ENCODE measurements at regions not wholly inside any gene's neighbourhood (a gene's known extent, or its start where the extent isn't known, plus 50 kb on each side); places are given as distances from the start of the nearest gene placed in this dataset.
"Not testable (repeated sequence)": the region's sequence is repeated elsewhere in the genome, so short reads cannot be mapped to it uniquely, and the experiment has no call there.

DNA sequence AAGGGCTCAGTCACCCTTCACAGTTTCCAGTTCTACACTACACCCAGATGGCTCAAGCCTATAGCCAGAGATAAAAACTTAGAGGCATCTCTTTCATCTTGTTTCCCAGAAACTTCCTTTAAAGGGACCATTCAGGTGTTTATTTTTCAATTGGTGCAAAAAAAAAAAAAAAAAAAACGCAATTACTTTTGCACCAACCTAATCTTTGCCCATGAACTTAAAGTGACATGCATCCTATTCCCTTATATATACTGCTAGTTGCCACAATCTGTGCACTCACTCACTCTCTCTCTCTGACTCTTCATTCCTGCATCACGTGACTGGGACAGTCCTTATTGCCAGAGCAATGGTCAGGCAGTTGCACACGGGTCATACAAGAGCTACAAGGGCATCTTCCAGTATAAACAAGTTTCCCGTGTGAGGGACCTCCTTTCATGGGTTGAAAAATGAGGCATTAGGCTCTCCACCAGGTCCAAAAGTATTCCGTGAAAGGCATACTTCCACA is 789.4 kb downstream of the EPHA4 start:
- Mint-ChIP-seq H3K27ac (no peak overlapping the region), H3K27me3 (no peaks in the 10 kb centered on the region), H3K9me3 (peaks cover 6% of the 10 kb centered on the region), H3K4me1 (no peaks in the 10 kb centered on the region), H3K4me3 (no peak overlapping the region), H3K36me3 (no peaks in the 10 kb centered on the region)
- DNase-seq, result no peak

GRCh38 chr2:220783671-220784070 is 788.4 kb downstream of the EPHA4 start:
- H3K36me3 Mint-ChIP-seq, result no peaks in the 10 kb centered on the region
- H3K27ac Mint-ChIP-seq, result no peak overlapping the region

DNA sequence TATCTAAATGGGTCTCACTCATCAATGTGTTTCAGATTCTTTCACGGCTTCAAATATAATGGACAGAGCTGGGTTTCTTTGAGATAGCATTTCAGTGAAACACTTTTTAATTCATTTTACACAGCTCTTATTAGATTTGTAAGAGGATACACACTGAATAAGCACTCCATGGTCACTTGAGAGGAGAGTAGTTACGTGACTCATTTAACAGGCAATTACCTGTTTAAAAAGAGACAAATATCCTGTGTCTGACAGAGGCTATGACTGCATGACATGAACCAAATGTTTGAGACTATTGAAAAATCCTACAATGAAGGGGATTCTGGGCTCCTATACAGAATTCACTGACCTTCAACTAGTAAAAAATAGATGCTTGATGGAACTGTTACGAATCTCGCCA is 786.9 kb downstream of the EPHA4 start:
- Mint-ChIP-seq H3K36me3 (no peaks in the 10 kb centered on the region), H3K27ac (no peak overlapping the region), H3K27me3 (no peaks in the 10 kb centered on the region), H3K4me1 (no peaks in the 10 kb centered on the region), H3K4me3 (no peak overlapping the region), H3K9me3 (peaks cover 3% of the 10 kb centered on the region)
- DNase-seq, result no peak

More at GRCh38 chr2:220783671-220784070, 788.4 kb downstream of the EPHA4 start:
- no peak for DNase-seq
- Mint-ChIP-seq H3K9me3 (peaks cover 3% of the 10 kb centered on the region), H3K27me3 (no peaks in the 10 kb centered on the region), H3K4me1 (no peaks in the 10 kb centered on the region), H3K4me3 (no peak overlapping the region)

DNA sequence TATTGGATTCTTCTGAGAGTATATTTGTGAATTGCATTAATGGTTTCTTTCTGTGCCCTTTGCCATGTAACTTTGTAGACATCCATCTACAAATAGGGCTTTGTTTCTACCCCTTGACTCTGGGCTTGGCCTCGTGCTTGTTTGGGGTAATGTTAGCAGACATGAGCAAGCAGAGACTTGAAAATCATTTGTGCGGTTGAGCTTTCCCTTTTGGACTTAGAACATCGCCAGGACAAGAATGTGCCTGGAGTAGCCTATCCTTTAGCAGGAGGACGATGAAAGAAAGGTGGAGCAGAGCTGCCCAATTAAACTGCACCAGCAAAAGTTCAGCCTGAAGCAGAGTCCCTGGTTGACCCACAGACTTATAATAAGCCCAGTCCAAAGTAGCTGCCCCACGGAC is 785.9 kb downstream of the EPHA4 start:
- Mint-ChIP-seq H3K4me1 (no peaks in the 10 kb centered on the region), H3K27me3 (no peaks in the 10 kb centered on the region), H3K36me3 (no peaks in the 10 kb centered on the region), H3K9me3 (peaks cover 3% of the 10 kb centered on the region), H3K27ac (no peak overlapping the region), H3K4me3 (no peak overlapping the region)
- DNase-seq, result no peak

GRCh38 chr2:220787251-220787650 is 784.9 kb downstream of the EPHA4 start:
- no peaks in the 10 kb centered on the region for H3K4me1 Mint-ChIP-seq
- no peak overlapping the region for H3K4me3 Mint-ChIP-seq
- H3K9me3 Mint-ChIP-seq, result peaks cover 3% of the 10 kb centered on the region

GRCh38 chr2:220789961-220790360 is 782.1 kb downstream of the EPHA4 start:
- no peak overlapping the region for H3K4me3 Mint-ChIP-seq
- DNase-seq, result no peak
- H3K27me3 Mint-ChIP-seq, result no peaks in the 10 kb centered on the region
- no peak overlapping the region for H3K27ac Mint-ChIP-seq
- H3K4me1 Mint-ChIP-seq, result no peaks in the 10 kb centered on the region
- peaks cover 3% of the 10 kb centered on the region for H3K9me3 Mint-ChIP-seq
- no peaks in the 10 kb centered on the region for H3K36me3 Mint-ChIP-seq

More at GRCh38 chr2:220787251-220787650, 784.9 kb downstream of the EPHA4 start:
- Mint-ChIP-seq H3K27me3 (no peaks in the 10 kb centered on the region), H3K27ac (no peak overlapping the region), H3K36me3 (no peaks in the 10 kb centered on the region)
- no peak for DNase-seq

DNA sequence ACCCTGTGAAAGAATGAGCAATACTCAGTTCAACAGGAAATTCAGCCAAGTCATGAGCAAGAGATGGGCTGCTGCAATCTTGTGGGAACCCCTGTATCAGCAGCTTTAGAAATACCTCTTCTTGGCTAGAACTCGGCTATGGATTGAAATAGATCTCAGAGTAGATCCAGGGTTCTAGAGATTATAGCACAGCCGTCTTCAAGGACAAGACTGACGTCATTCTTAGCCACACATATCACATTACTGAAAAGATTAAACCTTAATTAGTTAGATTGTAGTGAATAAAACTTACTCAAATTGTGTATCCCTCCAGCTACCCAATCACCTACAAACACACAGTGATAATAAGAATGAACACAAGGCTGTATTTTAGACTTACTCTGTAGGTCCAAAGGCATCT is 776.4 kb downstream of the EPHA4 start:
- no peak overlapping the region for H3K4me3 Mint-ChIP-seq
- H3K36me3 Mint-ChIP-seq, result no peaks in the 10 kb centered on the region
- H3K27ac Mint-ChIP-seq, result no peak overlapping the region
- no peaks in the 10 kb centered on the region for H3K9me3 Mint-ChIP-seq
- no peaks in the 10 kb centered on the region for H3K27me3 Mint-ChIP-seq
- no peaks in the 10 kb centered on the region for H3K4me1 Mint-ChIP-seq
- no peak for DNase-seq

- H3K36me3 Mint-ChIP-seq, result no peaks in the 10 kb centered on the region
- peaks cover 1% of the 10 kb centered on the region for H3K9me3 Mint-ChIP-seq
- no peaks in the 10 kb centered on the region for H3K27me3 Mint-ChIP-seq
Measured at GRCh38 chr2:220811115-220811514, 761.0 kb downstream of the EPHA4 start.

DNA sequence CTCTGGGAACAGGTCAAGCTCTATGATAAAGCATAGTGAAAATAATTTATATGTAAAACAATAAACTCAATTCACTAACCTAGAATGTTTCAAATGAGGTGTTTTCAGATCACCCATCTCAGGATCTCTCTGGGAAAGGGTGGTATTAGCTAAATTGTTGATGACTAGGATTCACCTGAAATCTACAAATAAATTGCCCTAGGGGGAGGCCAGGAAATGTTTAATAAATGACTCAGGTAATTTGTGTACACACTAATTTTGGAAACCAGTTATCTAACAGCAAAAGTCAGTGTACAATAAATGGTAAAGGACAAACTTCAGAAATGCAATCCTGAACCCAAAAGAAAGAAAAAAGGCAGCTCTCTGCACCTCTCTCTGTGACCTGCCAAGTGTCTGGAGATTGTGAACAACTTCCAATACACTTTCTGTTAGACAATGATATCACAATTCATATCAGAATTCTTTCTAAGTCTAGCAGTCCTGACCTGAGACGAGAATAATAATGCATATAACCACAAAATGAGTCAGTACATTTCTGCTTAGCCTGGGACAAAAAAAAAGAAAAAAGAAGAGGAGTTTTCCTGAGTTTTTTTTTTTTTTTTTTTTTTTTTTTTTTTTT is 760.0 kb downstream of the EPHA4 start:
- no peaks in the 10 kb centered on the region for H3K36me3 Mint-ChIP-seq
- no peak overlapping the region for H3K4me3 Mint-ChIP-seq
- peaks cover 1% of the 10 kb centered on the region for H3K9me3 Mint-ChIP-seq
- H3K27me3 Mint-ChIP-seq, result no peaks in the 10 kb centered on the region
- no peak for DNase-seq
- H3K4me1 Mint-ChIP-seq, result no peaks in the 10 kb centered on the region
- no peak overlapping the region for H3K27ac Mint-ChIP-seq

More at GRCh38 chr2:220811115-220811514, 761.0 kb downstream of the EPHA4 start:
- H3K4me3 Mint-ChIP-seq, result no peak overlapping the region
- H3K27ac Mint-ChIP-seq, result no peak overlapping the region
- no peak for DNase-seq
- no peaks in the 10 kb centered on the region for H3K4me1 Mint-ChIP-seq

DNA sequence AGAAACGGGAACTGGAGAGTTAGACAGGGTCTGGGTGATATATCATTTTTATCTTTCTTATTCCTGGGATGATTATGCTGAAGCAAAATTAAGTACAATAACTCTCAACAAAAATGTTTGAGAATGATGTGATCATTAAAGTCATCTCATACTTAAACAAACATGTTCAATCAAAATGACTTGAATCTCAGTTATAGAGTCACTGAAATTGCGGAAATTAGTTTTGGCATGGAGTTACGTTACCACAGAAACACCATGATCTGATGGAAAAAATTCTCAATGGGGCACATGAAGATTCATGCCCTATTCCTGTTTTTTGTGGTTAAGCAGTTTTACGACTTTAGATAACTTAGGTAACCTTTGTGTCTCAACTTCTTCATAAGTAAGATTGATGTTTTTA is 757.7 kb downstream of the EPHA4 start:
- Mint-ChIP-seq H3K27me3 (no peaks in the 10 kb centered on the region), H3K27ac (no peak overlapping the region), H3K36me3 (no peaks in the 10 kb centered on the region), H3K4me1 (no peaks in the 10 kb centered on the region), H3K9me3 (peaks cover 7% of the 10 kb centered on the region), H3K4me3 (no peak overlapping the region)
- no peak for DNase-seq

DNA sequence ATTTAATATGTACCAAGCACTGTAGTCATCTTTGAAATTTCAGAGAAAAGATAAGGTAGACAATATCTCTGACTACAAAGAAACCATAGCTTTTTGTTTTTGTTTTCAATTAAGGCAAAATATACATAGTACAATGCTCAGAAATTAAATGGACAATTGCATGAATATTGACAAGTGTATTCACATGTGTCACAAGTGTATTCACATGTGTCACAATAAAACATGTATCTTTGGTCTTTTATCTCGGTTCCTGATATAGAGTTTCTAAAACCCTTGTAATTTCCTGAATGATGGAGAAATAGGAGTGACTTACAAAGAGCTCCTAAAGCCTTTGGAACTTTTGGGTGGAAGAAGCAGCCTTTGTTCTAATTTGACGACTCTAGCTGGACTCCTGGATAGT is 756.4 kb downstream of the EPHA4 start:
- no peak for DNase-seq
- no peaks in the 10 kb centered on the region for H3K27me3 Mint-ChIP-seq
- peaks cover 9% of the 10 kb centered on the region for H3K9me3 Mint-ChIP-seq
- H3K27ac Mint-ChIP-seq, result no peak overlapping the region
- no peaks in the 10 kb centered on the region for H3K4me1 Mint-ChIP-seq
- H3K36me3 Mint-ChIP-seq, result no peaks in the 10 kb centered on the region
- no peak overlapping the region for H3K4me3 Mint-ChIP-seq

DNA sequence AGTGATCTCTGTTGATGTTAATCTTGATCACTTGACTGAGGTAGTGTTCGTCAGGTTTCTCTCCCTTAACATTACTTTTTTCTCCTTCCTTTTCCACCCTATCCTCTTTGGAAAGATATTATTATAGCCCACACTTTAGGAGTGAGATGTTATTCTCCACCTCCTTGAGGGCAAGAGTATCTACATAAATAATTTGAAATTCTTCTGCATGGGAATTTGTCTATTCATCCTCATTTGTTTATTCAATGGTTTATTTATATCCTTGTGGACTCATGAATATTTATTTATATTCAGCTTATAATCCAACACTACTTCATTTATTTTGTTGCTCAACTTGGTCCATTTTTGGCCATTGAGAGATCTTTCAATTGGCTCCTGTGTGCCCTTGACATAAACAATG is 750.4 kb downstream of the EPHA4 start:
- H3K4me1 Mint-ChIP-seq, result no peaks in the 10 kb centered on the region
- DNase-seq, result no peak

GRCh38 chr2:220823590-220823989 is 748.5 kb downstream of the EPHA4 start:
- not testable (repeated sequence) for H3K27me3 Mint-ChIP-seq, H3K36me3 Mint-ChIP-seq, H3K27ac Mint-ChIP-seq, H3K4me3 Mint-ChIP-seq, DNase-seq, H3K4me1 Mint-ChIP-seq, H3K9me3 Mint-ChIP-seq

More for the DNA sequence above, 750.4 kb downstream of the EPHA4 start:
- Mint-ChIP-seq H3K27me3 (no peaks in the 10 kb centered on the region), H3K27ac (no peak overlapping the region), H3K4me3 (no peak overlapping the region), H3K36me3 (no peaks in the 10 kb centered on the region), H3K9me3 (peaks cover 11% of the 10 kb centered on the region)

DNA sequence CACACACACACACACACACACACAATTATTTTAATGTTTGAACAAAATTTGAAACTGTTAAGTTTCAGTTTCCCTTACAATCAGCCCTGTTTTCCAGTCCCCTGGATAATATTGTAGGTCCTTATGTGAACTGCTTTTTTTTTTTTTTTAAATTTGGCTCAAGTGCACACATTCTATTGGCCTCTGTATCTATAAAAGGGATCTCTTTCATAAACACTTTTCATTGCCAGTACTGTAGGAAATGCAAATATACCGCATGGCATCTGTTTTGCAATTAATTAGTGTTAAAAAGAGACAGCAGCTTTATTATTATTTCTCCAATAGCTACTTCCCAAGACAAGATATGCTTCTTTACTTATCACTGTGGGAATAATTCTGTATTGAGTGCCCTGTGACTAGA is 738.7 kb downstream of the EPHA4 start:
- DNase-seq, result no peak
- Mint-ChIP-seq H3K9me3 (peaks cover 4% of the 10 kb centered on the region), H3K36me3 (no peaks in the 10 kb centered on the region), H3K4me1 (no peaks in the 10 kb centered on the region), H3K4me3 (no peak overlapping the region), H3K27me3 (no peaks in the 10 kb centered on the region), H3K27ac (no peak overlapping the region)

DNA sequence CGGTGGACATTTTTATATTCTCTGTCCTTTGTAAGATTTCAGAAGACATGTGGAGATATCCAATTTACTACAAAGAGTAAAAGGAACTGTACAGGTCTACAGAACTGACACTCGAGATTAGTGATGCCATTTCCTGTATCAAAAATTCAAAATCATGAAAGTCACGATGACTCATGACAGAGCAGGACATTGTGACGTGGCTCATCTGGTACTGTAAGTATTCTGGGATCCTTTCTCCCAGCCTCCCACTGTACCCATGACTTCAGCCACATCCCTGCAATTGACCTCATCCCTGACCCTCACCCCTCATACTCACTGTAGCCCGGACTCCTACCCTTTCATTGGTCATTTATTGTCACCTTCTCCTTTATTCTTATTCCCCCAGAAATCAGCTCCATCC is 736.5 kb downstream of the EPHA4 start:
- no peak for DNase-seq
- Mint-ChIP-seq H3K27ac (no peak overlapping the region), H3K36me3 (no peaks in the 10 kb centered on the region), H3K4me3 (no peak overlapping the region), H3K4me1 (no peaks in the 10 kb centered on the region), H3K27me3 (no peaks in the 10 kb centered on the region), H3K9me3 (no peaks in the 10 kb centered on the region)

GRCh38 chr2:220837226-220837625 is 734.9 kb downstream of the EPHA4 start:
- Mint-ChIP-seq H3K27me3 (no peaks in the 10 kb centered on the region), H3K27ac (no peak overlapping the region), H3K4me1 (no peaks in the 10 kb centered on the region), H3K9me3 (no peaks in the 10 kb centered on the region), H3K4me3 (no peak overlapping the region), H3K36me3 (no peaks in the 10 kb centered on the region)
- DNase-seq, result no peak

All from activated naive CD8-positive, alpha-beta T cell treated with anti-CD3 and anti-CD28 coated beads for 36 hours (primary cell).